SK-N-SH treated with all-trans-retinoic acid at 6 μM for 48 hours (cell line): ENCODE measurements at regions not wholly inside any gene's neighbourhood (a gene's known extent, or its start where the extent isn't known, plus 50 kb on each side); places are given as distances from the start of the nearest gene placed in this dataset.

ENCODE experiments used
- ARNTL ChIP-seq: fragments of 450-650 bp; formaldehyde crosslinking; IDR thresholded peaks from 2 replicates; pipeline ENCODE4 v1.5.0; 2020; ENCODE audit warnings: low read depth, mild to moderate bottlenecking, moderate library complexity, borderline replicate concordance
- CSDC2 ChIP-seq: fragments of 250-450 bp; sonication (Bioruptor Pico); IDR thresholded peaks from 2 replicates; pipeline ENCODE4 v1.5.0; 2020; ENCODE audit warnings: mild to moderate bottlenecking, moderate library complexity
- ESRRG ChIP-seq: fragments of 250-450 bp; sonication (Bioruptor Pico); IDR thresholded peaks from 2 replicates; pipeline ENCODE4 v1.6.1; 2021; ENCODE audit warnings: mild to moderate bottlenecking
- POU6F1 ChIP-seq: fragments of 250-450 bp; sonication (Bioruptor Pico); IDR thresholded peaks from 2 replicates; pipeline ENCODE4 v1.8.0; 2021; ENCODE audit warnings: low read depth, mild to moderate bottlenecking, moderate library complexity, borderline replicate concordance
- PPARA ChIP-seq: fragments of 250-450 bp; sonication (Bioruptor Pico); IDR thresholded peaks from 2 replicates; pipeline ENCODE4 v1.5.0; 2020; ENCODE audit warnings: mild to moderate bottlenecking, borderline replicate concordance
- RARB ChIP-seq: fragments of 250-450 bp; sonication (Bioruptor Pico); IDR thresholded peaks from 2 replicates; pipeline ENCODE4 v1.8.0; 2021; ENCODE audit warnings: mild to moderate bottlenecking, moderate library complexity
- ZC3H10 ChIP-seq: fragments of 250-450 bp; sonication (Bioruptor Pico); IDR thresholded peaks from 2 replicates; pipeline ENCODE4 v1.5.1; 2021; ENCODE audit warnings: mild to moderate bottlenecking, moderate library complexity
- ZFP3 ChIP-seq: fragments of 250-450 bp; sonication (Bioruptor Pico); IDR thresholded peaks from 2 replicates; pipeline ENCODE4 v1.5.0; 2020; ENCODE audit warnings: mild to moderate bottlenecking, moderate library complexity
- ZNF565 ChIP-seq: fragments of 450-650 bp; formaldehyde crosslinking; conservative IDR thresholded peaks from 2 replicates; pipeline ENCODE4 v1.5.0; 2020; ENCODE audit warnings: low read depth, mild to moderate bottlenecking, moderate library complexity
- TF ChIP-seq, protein P1 (sequence below): fragments of 250-450 bp; sonication (Bioruptor Pico); IDR thresholded peaks from 2 replicates; pipeline ENCODE4 v1.5.0; 2020; ENCODE audit warnings: mild to moderate bottlenecking, moderate library complexity
- TF ChIP-seq, protein P2 (sequence below): fragments of 250-450 bp; sonication (Bioruptor Pico); IDR thresholded peaks from 2 replicates; pipeline ENCODE4 v1.8.0; 2020; ENCODE audit warnings: mild to moderate bottlenecking, moderate library complexity, borderline replicate concordance
- TF ChIP-seq, protein P3 (sequence below): fragments of 250-450 bp; sonication (Bioruptor Pico); IDR thresholded peaks from 2 replicates; pipeline ENCODE4 v1.5.1; 2020; ENCODE audit warnings: low read depth, mild to moderate bottlenecking, moderate library complexity
- TF ChIP-seq, protein P4 (sequence below): fragments of 250-450 bp; sonication (Bioruptor Pico); IDR thresholded peaks from 2 replicates; pipeline ENCODE4 v1.5.1; 2021; ENCODE audit warnings: mild to moderate bottlenecking, moderate library complexity

DNA sequence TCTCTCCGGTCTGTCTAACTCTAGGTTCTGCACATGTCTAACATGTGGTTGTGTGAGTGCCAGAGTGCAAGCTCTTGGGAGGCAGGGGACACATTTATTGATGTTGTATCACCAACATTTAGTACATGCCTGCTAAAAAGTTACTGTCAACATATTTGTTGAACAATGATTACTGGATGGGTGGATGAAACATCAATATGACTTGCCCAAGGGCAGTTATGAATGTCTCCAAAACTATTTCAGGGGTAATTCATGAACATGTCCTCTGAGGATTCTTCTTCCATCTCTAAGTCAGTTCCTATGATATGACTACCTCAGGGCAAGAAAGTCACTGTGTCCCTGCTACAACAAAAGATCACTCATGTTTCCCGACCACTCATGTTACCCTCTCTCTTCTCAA lies 91.3 kb upstream of the STEAP1B start:
- TF ChIP-seq PPARA (CRISPR knock-in tag) (no peak), RARB (CRISPR knock-in tag) (no peak), CSDC2 (CRISPR knock-in tag) (no peak), ZFP3 (no peak), ZNF565 (no peak), POU6F1 (CRISPR knock-in tag) (no peak), ESRRG (CRISPR knock-in tag) (no peak), ZC3H10 (CRISPR knock-in tag) (no peak), ARNTL (CRISPR knock-in tag) (no peak)
- TF ChIP-seq, protein P1, sequence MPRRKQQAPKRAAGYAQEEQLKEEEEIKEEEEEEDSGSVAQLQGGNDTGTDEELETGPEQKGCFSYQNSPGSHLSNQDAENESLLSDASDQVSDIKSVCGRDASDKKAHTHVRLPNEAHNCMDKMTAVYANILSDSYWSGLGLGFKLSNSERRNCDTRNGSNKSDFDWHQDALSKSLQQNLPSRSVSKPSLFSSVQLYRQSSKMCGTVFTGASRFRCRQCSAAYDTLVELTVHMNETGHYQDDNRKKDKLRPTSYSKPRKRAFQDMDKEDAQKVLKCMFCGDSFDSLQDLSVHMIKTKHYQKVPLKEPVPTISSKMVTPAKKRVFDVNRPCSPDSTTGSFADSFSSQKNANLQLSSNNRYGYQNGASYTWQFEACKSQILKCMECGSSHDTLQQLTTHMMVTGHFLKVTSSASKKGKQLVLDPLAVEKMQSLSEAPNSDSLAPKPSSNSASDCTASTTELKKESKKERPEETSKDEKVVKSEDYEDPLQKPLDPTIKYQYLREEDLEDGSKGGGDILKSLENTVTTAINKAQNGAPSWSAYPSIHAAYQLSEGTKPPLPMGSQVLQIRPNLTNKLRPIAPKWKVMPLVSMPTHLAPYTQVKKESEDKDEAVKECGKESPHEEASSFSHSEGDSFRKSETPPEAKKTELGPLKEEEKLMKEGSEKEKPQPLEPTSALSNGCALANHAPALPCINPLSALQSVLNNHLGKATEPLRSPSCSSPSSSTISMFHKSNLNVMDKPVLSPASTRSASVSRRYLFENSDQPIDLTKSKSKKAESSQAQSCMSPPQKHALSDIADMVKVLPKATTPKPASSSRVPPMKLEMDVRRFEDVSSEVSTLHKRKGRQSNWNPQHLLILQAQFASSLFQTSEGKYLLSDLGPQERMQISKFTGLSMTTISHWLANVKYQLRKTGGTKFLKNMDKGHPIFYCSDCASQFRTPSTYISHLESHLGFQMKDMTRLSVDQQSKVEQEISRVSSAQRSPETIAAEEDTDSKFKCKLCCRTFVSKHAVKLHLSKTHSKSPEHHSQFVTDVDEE (CRISPR knock-in tag), result no peak
- TF ChIP-seq, protein P2, sequence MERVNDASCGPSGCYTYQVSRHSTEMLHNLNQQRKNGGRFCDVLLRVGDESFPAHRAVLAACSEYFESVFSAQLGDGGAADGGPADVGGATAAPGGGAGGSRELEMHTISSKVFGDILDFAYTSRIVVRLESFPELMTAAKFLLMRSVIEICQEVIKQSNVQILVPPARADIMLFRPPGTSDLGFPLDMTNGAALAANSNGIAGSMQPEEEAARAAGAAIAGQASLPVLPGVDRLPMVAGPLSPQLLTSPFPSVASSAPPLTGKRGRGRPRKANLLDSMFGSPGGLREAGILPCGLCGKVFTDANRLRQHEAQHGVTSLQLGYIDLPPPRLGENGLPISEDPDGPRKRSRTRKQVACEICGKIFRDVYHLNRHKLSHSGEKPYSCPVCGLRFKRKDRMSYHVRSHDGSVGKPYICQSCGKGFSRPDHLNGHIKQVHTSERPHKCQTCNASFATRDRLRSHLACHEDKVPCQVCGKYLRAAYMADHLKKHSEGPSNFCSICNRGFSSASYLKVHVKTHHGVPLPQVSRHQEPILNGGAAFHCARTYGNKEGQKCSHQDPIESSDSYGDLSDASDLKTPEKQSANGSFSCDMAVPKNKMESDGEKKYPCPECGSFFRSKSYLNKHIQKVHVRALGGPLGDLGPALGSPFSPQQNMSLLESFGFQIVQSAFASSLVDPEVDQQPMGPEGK (CRISPR knock-in tag), result no peak
- TF ChIP-seq, protein P3, sequence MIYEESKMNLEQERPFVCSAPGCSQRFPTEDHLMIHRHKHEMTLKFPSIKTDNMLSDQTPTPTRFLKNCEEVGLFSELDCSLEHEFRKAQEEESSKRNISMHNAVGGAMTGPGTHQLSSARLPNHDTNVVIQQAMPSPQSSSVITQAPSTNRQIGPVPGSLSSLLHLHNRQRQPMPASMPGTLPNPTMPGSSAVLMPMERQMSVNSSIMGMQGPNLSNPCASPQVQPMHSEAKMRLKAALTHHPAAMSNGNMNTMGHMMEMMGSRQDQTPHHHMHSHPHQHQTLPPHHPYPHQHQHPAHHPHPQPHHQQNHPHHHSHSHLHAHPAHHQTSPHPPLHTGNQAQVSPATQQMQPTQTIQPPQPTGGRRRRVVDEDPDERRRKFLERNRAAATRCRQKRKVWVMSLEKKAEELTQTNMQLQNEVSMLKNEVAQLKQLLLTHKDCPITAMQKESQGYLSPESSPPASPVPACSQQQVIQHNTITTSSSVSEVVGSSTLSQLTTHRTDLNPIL, result no peak
- TF ChIP-seq, protein P4, sequence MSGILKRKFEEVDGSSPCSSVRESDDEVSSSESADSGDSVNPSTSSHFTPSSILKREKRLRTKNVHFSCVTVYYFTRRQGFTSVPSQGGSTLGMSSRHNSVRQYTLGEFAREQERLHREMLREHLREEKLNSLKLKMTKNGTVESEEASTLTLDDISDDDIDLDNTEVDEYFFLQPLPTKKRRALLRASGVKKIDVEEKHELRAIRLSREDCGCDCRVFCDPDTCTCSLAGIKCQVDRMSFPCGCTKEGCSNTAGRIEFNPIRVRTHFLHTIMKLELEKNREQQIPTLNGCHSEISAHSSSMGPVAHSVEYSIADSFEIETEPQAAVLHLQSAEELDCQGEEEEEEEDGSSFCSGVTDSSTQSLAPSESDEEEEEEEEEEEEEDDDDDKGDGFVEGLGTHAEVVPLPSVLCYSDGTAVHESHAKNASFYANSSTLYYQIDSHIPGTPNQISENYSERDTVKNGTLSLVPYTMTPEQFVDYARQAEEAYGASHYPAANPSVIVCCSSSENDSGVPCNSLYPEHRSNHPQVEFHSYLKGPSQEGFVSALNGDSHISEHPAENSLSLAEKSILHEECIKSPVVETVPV (CRISPR knock-in tag), result no peak
